HEK293 (cell line): ENCODE measurements at regions not wholly inside any gene's neighbourhood (a gene's known extent, or its start where the extent isn't known, plus 50 kb on each side); places are given as distances from the start of the nearest gene placed in this dataset.
A peak's percentile ranks its signal among the peaks of the same experiment; 100 is the strongest.

Experiments
- AEBP2 ChIP-seq: fragments of 450-650 bp; formaldehyde crosslinking; IDR thresholded peaks from 2 replicates; pipeline ENCODE4 v1.5.1; 2016; ENCODE audit warnings: missing biosample characterization, missing genetic modification characterization, borderline replicate concordance
- BCL11A ChIP-seq: fragments of 450-650 bp; formaldehyde crosslinking; IDR thresholded peaks from 2 replicates; pipeline ENCODE4 v1.5.1; 2016; ENCODE audit warnings: low read depth, missing biosample characterization, missing genetic modification characterization
- ELK4 ChIP-seq: IDR thresholded peaks from 2 replicates; pipeline ENCODE4 v1.6.1; 2011; ENCODE audit warnings: mild to moderate bottlenecking, low read depth, low read length, borderline replicate concordance
- GLIS2 ChIP-seq: fragments of 450-650 bp; formaldehyde crosslinking; IDR thresholded peaks from 2 replicates; pipeline ENCODE4 v1.5.1; 2016; ENCODE audit warnings: missing biosample characterization, missing genetic modification characterization
- KLF1 ChIP-seq: fragments of 450-650 bp; formaldehyde crosslinking; IDR thresholded peaks from 2 replicates; pipeline ENCODE4 v1.5.1; 2016; ENCODE audit warnings: missing biosample characterization, missing genetic modification characterization
- MEIS1 ChIP-seq: sonication (generic); formaldehyde crosslinking; IDR thresholded peaks from 2 replicates; pipeline ENCODE4 v1.8.1; 2022; ENCODE audit warnings: missing genetic modification reagents, mild to moderate bottlenecking, borderline replicate concordance
- OVOL3 ChIP-seq: fragments of 450-650 bp; formaldehyde crosslinking; IDR thresholded peaks from 2 replicates; pipeline ENCODE4 v1.5.1; 2016; ENCODE audit warnings: missing biosample characterization, missing genetic modification characterization
- PRDM10 ChIP-seq: fragments of 450-650 bp; formaldehyde crosslinking; IDR thresholded peaks from 2 replicates; pipeline ENCODE4 v1.5.1; 2016; ENCODE audit warnings: missing biosample characterization, missing genetic modification characterization
- REST ChIP-seq: fragments of 450-650 bp; formaldehyde crosslinking; IDR thresholded peaks from 2 replicates; pipeline ENCODE4 v1.5.1; 2016; ENCODE audit warnings: missing biosample characterization, missing genetic modification characterization
- TCF7L2 ChIP-seq: IDR thresholded peaks from 2 replicates; pipeline ENCODE4 v1.6.1; 2011; ENCODE audit warnings: low read depth, mild to moderate bottlenecking, inconsistent platforms, low read length, moderate library complexity, borderline replicate concordance
- ZBTB11 ChIP-seq: fragments of 450-650 bp; formaldehyde crosslinking; conservative IDR thresholded peaks from 2 replicates; pipeline ENCODE4 v1.5.1; 2016; ENCODE audit warnings: low read depth, missing biosample characterization, missing genetic modification characterization
- ZBTB44 ChIP-seq: fragments of 450-650 bp; IDR thresholded peaks from 2 replicates; pipeline ENCODE4 v1.5.1; 2018; ENCODE audit warnings: missing biosample characterization, mild to moderate bottlenecking, missing genetic modification characterization
- ZBTB48 ChIP-seq: fragments of 450-650 bp; formaldehyde crosslinking; IDR thresholded peaks from 2 replicates; pipeline ENCODE4 v1.5.1; 2016; ENCODE audit warnings: missing biosample characterization, missing genetic modification characterization
- ZBTB6 ChIP-seq: fragments of 450-650 bp; formaldehyde crosslinking; IDR thresholded peaks from 2 replicates; pipeline ENCODE4 v1.5.1; 2017; ENCODE audit warnings: missing biosample characterization, missing genetic modification characterization
- ZNF133 ChIP-seq: fragments of 450-650 bp; formaldehyde crosslinking; IDR thresholded peaks from 2 replicates; pipeline ENCODE4 v1.5.1; 2016; ENCODE audit warnings: missing biosample characterization, missing genetic modification characterization
- ZNF202 ChIP-seq: fragments of 450-650 bp; formaldehyde crosslinking; IDR thresholded peaks from 2 replicates; pipeline ENCODE4 v1.5.1; 2016; ENCODE audit warnings: missing biosample characterization, missing genetic modification characterization, borderline replicate concordance
- ZNF341 ChIP-seq: fragments of 450-650 bp; formaldehyde crosslinking; IDR thresholded peaks from 2 replicates; pipeline ENCODE4; 2016; ENCODE audit warnings: low read depth, missing biosample characterization, missing genetic modification characterization
- ZNF354C ChIP-seq: fragments of 450-650 bp; formaldehyde crosslinking; IDR thresholded peaks from 2 replicates; pipeline ENCODE4 v1.5.1; 2016; ENCODE audit warnings: missing biosample characterization, missing genetic modification characterization, low read depth, borderline replicate concordance
- ZNF473 ChIP-seq: fragments of 450-650 bp; formaldehyde crosslinking; IDR thresholded peaks from 2 replicates; pipeline ENCODE4 v1.5.1; 2017; ENCODE audit warnings: missing biosample characterization, missing genetic modification characterization
- ZNF549 ChIP-seq: fragments of 450-650 bp; IDR thresholded peaks from 2 replicates; pipeline ENCODE4 v1.5.1; 2018; ENCODE audit warnings: missing biosample characterization, missing genetic modification characterization, mild to moderate bottlenecking, inconsistent platforms, moderate library complexity
- ZNF768 ChIP-seq: fragments of 450-650 bp; formaldehyde crosslinking; IDR thresholded peaks from 2 replicates; pipeline ENCODE4 v1.5.1; 2018; ENCODE audit warnings: missing biosample characterization, mild to moderate bottlenecking, missing genetic modification characterization
- ZNF791 ChIP-seq: fragments of 450-650 bp; formaldehyde crosslinking; IDR thresholded peaks from 2 replicates; pipeline ENCODE4 v1.5.1; 2016; ENCODE audit warnings: missing biosample characterization, missing genetic modification characterization

GRCh38 chr5:175778951-175779503 lies 92.4 kb upstream of the CPLX2 start (continued):
- no peak for TF ChIP-seq ZBTB11
- no peak for TF ChIP-seq ZNF473 (tag by site-specific recombination)
- no peak for TF ChIP-seq ELK4
- TF ChIP-seq ZNF768 (tag by site-specific recombination), result no peak
- TF ChIP-seq REST (tag by site-specific recombination), result no peak
- no peak for TF ChIP-seq KLF1 (tag by site-specific recombination)
- no peak for TF ChIP-seq ZBTB6 (tag by site-specific recombination)
- TF ChIP-seq GLIS2 (tag by site-specific recombination), result no peak
- TF ChIP-seq TCF7L2, result no peak
- no peak for TF ChIP-seq ZNF354C (tag by site-specific recombination)
- no peak for TF ChIP-seq ZNF549 (tag by site-specific recombination)
- TF ChIP-seq ZNF202 (tag by site-specific recombination), result no peak
- no peak for TF ChIP-seq AEBP2
- TF ChIP-seq ZNF791, result no peak
- TF ChIP-seq ZBTB44 (tag by site-specific recombination), result peak; percentile 55; the same call in 1 of the 2 replicates
- no peak for TF ChIP-seq MEIS1 (CRISPR knock-in tag)
- TF ChIP-seq ZNF341 (tag by site-specific recombination), result no peak
- TF ChIP-seq BCL11A, result no peak
- TF ChIP-seq OVOL3 (tag by site-specific recombination), result no peak
- TF ChIP-seq ZBTB48 (tag by site-specific recombination), result no peak
- TF ChIP-seq PRDM10 (tag by site-specific recombination), result peak; percentile 14; the same call in 1 of the 2 replicates
- no peak for TF ChIP-seq ZNF133 (tag by site-specific recombination)
